ENCODE measurements at regions not wholly inside any gene's neighbourhood (a gene's known extent, or its start where the extent isn't known, plus 50 kb on each side); places are given as distances from the start of the nearest gene placed in this dataset.

- TF ChIP-seq CTCF (IDR thresholded peaks at IDR 0.05 in 4 of 5, conservative IDR thresholded peaks at IDR 0.05 in 1 of 5), result no peak
- TF ChIP-seq POLR2A (IDR thresholded peaks at IDR 0.05), result no peak
Observed at GRCh38 chr12:131222329-131223139, 268.8 kb downstream of the ADGRD1 start.

Measured in gastrocnemius medialis (tissue), 4 donors.